ENCODE measurements at regions not wholly inside any gene's neighbourhood (a gene's known extent, or its start where the extent isn't known, plus 50 kb on each side); places are given as distances from the start of the nearest gene placed in this dataset.
A peak's percentile ranks its signal among the peaks of the same experiment; 100 is the strongest.
"Not testable (repeated sequence)": the region's sequence is repeated elsewhere in the genome, so short reads cannot be mapped to it uniquely, and the experiment has no call there.

DNA sequence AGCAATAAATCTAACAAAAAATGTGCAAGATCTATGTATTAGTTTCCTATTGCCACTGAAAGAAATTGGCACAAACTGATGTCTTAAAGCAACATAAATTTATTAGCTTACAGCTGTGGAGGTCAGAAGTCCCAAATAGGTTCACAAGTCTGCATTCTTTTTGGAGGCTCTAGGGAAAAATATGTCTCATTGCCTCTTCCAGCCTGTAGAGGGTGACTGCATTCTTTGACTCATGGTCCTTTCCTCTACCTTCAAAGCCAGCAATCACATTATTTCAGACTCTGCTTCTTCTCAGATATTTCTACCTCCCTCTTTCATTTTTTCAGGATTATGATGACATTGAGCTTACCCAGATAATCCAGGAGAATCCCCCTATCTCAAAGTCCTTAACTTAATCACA lies 1531.1 kb downstream of the KHDRBS2 start:
- intact Hi-C loops (cut with DNase I, micrococcal nuclease), result no loop called here
- no peak for DNase-seq
- TF ChIP-seq, protein P1, sequence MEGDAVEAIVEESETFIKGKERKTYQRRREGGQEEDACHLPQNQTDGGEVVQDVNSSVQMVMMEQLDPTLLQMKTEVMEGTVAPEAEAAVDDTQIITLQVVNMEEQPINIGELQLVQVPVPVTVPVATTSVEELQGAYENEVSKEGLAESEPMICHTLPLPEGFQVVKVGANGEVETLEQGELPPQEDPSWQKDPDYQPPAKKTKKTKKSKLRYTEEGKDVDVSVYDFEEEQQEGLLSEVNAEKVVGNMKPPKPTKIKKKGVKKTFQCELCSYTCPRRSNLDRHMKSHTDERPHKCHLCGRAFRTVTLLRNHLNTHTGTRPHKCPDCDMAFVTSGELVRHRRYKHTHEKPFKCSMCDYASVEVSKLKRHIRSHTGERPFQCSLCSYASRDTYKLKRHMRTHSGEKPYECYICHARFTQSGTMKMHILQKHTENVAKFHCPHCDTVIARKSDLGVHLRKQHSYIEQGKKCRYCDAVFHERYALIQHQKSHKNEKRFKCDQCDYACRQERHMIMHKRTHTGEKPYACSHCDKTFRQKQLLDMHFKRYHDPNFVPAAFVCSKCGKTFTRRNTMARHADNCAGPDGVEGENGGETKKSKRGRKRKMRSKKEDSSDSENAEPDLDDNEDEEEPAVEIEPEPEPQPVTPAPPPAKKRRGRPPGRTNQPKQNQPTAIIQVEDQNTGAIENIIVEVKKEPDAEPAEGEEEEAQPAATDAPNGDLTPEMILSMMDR (IDR thresholded peaks at IDR 0.05), result no peak

DNA sequence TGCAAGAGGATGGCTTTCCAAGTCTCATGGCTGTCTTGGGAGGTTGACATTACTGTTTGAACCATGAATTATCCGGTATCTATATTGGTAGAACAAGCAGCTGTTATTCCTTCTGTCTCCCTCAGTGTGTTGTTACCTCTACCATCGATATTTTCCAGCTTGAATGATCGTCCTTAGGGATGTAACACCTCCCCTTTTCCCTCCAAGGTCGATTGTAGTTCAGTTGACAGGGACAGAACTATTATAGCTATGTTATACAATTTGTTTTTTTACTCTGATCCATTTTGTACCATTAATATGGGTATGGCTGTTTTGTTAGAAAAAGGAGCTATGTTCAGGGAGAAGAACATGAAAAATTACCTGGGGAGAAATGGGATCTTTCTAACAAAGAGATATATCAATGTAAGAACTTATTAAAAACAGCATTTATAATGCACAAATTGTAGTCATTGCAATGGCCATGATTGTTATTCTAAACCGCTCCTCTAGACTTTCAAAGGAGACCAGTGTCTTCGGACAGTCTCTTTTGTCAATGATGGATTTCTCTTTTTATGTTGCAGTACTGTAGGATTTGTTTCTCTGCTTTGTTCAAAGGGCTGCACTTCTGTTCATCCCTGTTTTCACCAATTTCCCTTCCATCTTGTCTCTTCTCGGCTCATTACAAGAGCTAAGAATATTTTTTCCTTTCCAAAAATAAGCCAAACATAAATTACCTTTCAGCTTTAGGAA lies 1535.5 kb downstream of the KHDRBS2 start:
- intact Hi-C loops (cut with DNase I, micrococcal nuclease); H3K4me1 ChIP-seq (ENCODE audit: low read depth); H3K36me3 ChIP-seq (ENCODE audit: low read depth); ATAC-seq; H3K9me3 ChIP-seq; H3K4me3 ChIP-seq; DNase-seq: not testable (repeated sequence)

More for the DNA sequence above, 1531.1 kb downstream of the KHDRBS2 start:
- no peak for ATAC-seq
- Histone ChIP-seq H3K4me1 (ENCODE audit: low read depth) (peaks cover 11% of the 10 kb centered on the region), H3K9me3 (peaks cover 7% of the 10 kb centered on the region), H3K4me3 (no peak overlapping the region), H3K36me3 (ENCODE audit: low read depth) (no peaks in the 10 kb centered on the region)

DNA sequence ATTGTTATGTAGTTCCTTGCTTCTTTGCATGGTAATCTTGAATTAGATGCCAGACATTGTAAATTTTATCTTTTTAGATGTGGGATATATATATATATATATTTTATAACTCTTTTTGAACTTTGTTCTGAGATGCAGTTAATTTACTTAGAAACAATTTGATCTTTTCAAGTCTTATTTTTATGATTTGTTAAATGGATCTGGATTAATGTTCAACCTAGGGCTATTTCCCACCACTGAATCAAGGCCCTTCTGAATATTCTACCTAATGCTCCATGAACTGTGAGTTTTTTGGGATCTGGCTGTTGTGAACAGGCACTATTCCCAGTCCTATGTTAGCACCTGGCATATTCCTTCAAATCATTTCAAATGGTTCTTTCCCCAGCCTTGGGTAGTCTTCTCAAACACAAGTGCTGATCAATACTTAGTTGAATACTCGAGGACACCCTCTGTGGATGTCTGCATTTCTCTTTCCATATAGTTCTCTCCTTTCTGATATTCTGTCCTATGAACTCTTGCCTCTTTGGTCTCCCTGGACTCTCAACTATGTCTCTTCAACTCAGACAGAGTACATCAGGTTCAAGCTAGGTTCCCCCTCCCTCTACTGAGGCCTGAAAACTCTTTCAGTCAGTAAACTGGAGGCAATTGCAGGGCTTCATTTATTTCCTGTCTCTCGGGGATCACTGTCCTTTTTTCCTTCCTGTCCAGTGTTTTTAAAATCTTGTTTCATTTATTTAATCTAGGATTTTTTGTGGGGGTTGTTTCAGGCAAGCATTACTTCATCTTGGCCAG lies 1538.1 kb downstream of the KHDRBS2 start:
- ATAC-seq, result peak; percentile 55
- intact Hi-C loops (cut with DNase I, micrococcal nuclease); H3K36me3 ChIP-seq (ENCODE audit: low read depth); H3K4me1 ChIP-seq (ENCODE audit: low read depth); H3K4me3 ChIP-seq; DNase-seq; H3K9me3 ChIP-seq: not testable (repeated sequence)

DNA sequence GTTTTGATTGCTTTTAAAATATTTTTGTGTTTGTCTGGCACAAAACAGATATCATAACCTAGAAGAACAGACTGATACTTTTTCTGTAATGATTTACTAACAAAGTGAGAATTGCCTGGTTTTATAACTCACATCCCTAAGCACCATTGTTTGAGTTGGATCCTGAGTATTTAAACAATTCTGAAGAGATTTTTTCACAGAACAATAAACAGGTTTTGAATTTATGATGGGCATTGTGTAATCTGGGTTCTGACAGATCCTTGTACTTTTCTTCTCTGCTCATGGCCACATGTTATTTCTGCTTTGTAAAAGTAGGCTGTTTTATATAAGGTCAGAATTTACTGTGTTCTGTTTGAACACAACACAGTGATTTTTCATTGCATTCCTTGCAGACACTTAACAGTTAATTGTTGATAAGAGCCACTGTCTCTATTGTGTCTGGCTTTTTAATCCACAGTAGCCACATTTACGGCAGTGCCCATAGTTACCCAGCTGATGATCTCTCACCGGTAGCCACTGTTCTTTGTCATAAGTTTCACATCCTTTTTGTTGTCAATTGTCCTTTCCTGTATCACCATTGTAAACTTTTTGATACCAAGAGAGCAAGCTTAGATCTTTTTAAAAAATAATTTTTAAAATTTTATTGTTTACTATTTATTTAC lies 1548.1 kb downstream of the KHDRBS2 start:
- ATAC-seq, result peak; percentile 91
- intact Hi-C loops (cut with DNase I, micrococcal nuclease); H3K9me3 ChIP-seq; DNase-seq; H3K36me3 ChIP-seq (ENCODE audit: low read depth); H3K4me3 ChIP-seq; H3K4me1 ChIP-seq (ENCODE audit: low read depth): not testable (repeated sequence)

DNA sequence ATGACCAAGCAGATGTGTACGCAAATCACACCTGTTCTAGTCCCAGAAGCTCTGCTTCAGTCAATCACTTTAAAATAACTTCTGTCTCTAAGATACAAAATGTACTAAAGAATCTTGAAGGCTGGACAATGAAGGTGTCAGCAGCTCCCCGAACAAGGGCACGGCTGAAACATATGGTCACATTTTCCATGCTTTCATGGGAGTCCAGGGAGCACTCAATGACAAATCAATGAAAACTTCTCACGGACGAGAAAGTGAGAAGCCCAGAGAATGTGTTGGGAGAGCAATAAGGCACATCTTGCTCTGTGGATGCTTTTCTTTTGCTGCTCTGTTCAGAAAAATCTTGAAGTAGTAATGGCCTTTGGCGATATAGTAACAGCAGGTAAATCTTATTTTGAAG lies 1548.7 kb downstream of the KHDRBS2 start:
- H3K4me3 ChIP-seq; intact Hi-C loops (cut with DNase I, micrococcal nuclease); H3K4me1 ChIP-seq (ENCODE audit: low read depth); DNase-seq; H3K36me3 ChIP-seq (ENCODE audit: low read depth); H3K9me3 ChIP-seq: not testable (repeated sequence)
- ATAC-seq, result peak; percentile 39

DNA sequence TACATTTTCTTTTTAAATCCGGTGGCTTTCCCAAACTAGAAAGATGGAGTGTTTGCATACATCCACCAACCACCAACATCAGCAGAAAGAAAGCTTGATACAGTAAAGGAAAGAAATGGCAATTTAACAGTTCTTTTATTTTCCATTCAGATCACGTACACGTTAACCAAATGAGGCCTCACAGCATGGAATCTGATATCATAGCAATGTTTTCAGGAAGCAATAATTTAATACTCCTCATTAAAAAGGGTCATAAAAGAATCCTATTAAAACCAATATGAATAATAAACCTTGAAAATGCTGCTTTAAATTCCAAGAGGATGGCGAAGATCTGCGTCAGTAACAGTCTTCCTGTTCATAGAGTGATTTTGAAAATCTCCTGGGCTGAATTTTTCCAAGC lies 1562.1 kb downstream of the KHDRBS2 start:
- H3K36me3 ChIP-seq (ENCODE audit: low read depth); H3K9me3 ChIP-seq; intact Hi-C loops (cut with DNase I, micrococcal nuclease); H3K4me1 ChIP-seq (ENCODE audit: low read depth); DNase-seq; ATAC-seq; H3K4me3 ChIP-seq: not testable (repeated sequence)

DNA sequence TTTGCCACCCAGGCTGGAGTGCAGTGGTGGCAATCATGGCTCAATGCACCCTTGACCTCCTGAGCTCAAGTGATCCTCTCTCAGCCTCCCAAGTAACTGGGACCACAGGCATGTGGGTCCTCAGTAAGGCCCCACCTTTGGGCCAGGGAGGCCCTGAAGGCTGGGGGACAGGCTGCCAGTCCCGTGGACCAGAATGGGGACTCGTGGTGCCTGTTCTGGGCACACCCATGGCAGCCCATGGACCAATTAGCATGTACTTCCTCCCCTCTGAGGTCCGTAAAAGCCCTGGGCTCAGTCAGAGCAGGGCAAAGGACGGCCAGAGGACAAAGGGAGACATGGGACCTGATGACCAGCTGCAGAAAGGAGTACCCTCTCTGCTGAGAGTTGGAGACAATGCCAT lies 1590.8 kb downstream of the KHDRBS2 start:
- H3K36me3 ChIP-seq (ENCODE audit: low read depth), result no peaks in the 10 kb centered on the region
- ATAC-seq, result no peak
- no peak overlapping the region for H3K4me3 ChIP-seq
- intact Hi-C loops (cut with DNase I, micrococcal nuclease), result no loop called here
- H3K4me1 ChIP-seq (ENCODE audit: low read depth), result no peaks in the 10 kb centered on the region
- TF ChIP-seq, protein P1 (IDR thresholded peaks at IDR 0.05), result no peak
- H3K9me3 ChIP-seq, result no peaks in the 10 kb centered on the region
- no peak for DNase-seq

DNA sequence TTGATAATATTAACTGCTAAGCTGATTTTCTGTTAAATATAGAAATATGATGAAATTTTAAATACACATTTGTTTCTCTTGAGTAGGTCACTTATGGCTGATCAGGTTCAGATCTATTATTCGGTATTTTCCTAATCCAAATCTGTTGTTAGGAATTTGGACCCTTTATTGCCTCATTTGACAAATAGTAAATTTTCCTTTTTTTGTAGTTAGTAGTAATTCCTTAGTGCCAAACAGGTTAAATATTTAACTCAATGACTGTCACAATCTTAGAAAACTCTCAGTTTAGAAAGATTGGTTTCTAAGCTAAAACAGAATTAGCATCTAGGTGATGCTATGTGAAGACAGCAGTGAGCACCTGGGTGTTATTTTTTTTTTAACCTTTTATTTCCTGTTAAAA lies 1598.9 kb downstream of the KHDRBS2 start:
- intact Hi-C loops (cut with DNase I, micrococcal nuclease), result no loop called here
- ATAC-seq, result no peak

More for the DNA sequence above, 1598.9 kb downstream of the KHDRBS2 start:
- TF ChIP-seq, protein P1 (IDR thresholded peaks at IDR 0.05), result no peak
- no peak for DNase-seq
- Histone ChIP-seq H3K4me3 (no peak overlapping the region), H3K36me3 (ENCODE audit: low read depth) (no peaks in the 10 kb centered on the region), H3K4me1 (ENCODE audit: low read depth) (no peaks in the 10 kb centered on the region), H3K9me3 (no peaks in the 10 kb centered on the region)
